HG02938 (cell line): ENCODE measurements at regions not wholly inside any gene's neighbourhood (a gene's known extent, or its start where the extent isn't known, plus 50 kb on each side); places are given as distances from the start of the nearest gene placed in this dataset.

Source experiments
- ATAC-seq: cut with Tn5 transposase; IDR thresholded peaks from one replicate; pipeline ENCODE4 v1.9.1; 2021; ENCODE audit warnings: mild to moderate bottlenecking, moderate library complexity; ENCODE audit not compliant: unreplicated experiment

DNA sequence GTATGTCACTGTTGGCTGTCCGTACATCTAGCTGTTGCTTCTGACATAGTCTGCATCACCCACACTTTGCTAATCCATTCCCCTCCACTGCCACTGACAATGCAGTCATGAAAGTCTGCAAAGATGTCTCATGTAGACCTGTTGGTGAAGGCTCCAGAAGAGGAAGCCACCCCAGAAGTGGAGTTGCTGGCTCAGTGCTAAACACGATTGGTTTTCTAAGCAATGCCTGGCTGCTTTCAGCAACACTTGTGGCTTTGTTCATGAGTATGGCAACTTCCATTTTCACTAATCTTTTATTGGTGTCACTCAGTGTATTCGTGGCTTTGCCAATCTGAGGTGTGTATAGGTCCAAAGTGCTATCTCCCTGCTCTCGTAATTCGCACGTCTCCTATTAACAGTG is 288.1 kb downstream of the GADD45G start:
- no peak for ATAC-seq

DNA sequence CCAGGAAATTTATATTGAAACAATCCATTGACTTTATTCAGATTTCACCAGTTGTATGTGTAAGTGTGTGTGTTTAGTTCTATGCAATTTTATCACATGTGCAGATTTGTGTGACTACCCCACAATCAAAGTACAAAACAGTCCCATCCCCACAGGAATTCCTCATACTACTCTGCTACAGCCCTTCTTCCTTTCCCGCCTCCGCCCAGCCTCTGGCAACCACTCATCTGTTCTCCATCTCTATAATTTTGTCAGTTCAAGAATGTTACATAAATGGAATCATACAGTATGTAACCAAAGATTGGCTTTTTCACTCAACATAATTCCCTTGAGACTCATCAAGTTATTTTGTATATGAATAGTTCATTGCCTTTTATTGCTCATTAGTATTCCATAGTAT is 289.1 kb downstream of the GADD45G start:
- no peak for ATAC-seq

DNA sequence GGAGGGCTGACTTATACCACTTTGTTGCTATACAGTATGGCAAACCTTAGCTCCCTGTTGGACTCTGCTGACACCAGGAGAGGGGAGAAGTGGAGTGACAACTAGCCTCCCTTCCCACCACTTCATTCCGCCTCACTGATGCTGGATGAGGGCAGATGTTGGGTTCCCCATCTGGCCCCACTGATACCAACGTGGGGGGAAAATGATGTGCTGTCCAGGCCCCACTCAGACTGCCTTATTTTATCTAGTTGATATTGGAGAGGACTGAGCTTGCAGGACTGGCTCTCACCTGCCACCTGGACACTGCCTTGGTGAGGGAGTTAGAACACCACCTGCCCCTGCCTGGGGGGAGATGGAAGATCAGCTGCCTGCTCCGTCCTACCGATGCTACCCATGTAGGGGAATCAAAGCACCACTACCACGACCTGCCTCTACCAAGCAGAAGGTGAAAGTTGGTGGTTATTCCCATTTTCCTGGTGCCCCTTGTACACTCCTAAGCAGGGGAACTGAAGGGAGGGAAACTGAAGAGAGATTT is 292.1 kb downstream of the GADD45G start:
- ATAC-seq, result no peak

DNA sequence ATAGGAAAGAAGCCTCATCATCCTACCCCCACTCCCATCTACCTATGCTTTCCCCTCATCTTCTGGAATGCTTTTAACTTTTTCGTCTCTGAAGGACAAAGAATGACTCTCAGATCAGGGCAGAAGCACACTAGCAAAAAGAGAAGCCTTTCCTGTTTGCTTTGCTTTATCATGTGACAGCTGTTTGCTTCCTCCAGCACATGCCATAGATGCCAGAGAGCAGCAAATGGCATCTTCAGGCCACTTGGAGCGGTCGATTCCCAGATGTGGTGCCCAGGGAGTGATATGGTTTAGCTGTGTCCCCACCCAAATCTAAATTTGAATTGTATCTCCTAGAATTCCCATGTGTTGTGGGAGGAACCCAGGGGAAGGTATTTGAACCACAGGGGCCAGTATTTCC is 294.8 kb downstream of the GADD45G start:
- ATAC-seq, result no peak

DNA sequence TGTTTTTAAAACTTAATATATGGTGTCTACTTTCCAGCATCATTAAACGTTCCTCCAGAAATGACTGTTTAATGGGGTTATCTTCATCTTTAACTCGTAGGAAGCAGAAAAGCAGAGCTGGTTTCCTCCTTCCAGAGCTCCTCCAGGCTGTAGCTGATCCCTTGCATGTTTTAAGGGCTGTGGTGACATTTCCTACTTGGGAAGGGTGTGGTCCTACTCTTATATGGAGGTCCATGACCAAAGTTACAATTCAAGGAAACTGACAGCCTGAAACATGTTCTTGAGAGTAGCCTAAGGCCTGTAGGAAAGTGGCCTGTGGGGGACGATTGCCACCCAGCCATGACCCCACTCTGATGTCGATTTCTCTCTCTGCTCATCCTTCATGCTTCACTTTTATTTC is 297.1 kb downstream of the GADD45G start:
- ATAC-seq, result no peak

DNA sequence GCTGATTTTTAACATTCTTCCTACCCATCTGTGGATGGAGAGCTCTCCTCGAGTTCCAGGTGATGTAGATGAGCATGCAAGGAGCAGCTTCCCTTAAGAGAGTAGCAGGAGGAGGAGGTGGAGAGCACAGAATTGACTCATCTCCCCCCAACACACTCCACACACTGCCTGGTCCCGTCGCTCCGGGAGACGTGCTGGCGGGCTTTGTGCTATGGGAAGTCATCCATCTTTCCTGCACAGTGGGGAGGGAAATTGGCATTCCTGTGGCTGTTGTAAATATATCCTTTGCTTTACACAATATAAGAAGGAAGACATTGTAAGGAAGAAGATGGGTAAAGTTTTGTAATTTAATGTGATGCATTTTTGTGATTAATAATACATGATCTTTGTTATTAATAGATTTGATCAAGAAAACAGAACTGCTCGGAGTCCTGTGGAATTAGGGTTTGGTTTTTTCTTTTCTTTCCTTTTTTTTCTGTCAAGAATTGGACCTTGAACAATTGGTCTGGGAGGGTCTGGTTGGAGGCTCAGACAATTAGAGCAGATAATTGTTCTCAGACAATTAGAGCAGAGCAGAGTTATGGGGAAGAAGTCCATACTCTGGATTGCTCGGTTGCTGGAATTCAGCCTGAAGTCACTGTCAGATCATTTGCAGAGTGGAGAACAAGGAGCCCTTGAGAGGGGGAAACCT is 297.8 kb downstream of the GADD45G start:
- ATAC-seq, result no peak

DNA sequence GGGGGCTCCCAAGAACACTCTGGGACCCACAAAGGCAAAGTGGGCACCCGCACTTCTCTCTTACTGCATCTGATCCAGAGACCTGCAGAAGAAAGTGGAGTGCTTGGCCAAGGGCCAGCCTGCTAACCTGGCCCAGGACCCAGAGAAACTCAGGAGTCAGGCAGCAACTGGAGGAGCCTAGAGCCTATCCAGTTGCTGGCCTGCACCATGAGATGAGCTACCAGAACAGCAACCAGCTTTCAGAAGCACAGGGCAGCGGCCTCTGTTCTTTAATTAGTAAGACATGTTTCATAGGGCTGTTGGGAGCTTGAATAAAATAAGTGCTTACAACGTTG is 298.3 kb downstream of the GADD45G start:
- no peak for ATAC-seq

DNA sequence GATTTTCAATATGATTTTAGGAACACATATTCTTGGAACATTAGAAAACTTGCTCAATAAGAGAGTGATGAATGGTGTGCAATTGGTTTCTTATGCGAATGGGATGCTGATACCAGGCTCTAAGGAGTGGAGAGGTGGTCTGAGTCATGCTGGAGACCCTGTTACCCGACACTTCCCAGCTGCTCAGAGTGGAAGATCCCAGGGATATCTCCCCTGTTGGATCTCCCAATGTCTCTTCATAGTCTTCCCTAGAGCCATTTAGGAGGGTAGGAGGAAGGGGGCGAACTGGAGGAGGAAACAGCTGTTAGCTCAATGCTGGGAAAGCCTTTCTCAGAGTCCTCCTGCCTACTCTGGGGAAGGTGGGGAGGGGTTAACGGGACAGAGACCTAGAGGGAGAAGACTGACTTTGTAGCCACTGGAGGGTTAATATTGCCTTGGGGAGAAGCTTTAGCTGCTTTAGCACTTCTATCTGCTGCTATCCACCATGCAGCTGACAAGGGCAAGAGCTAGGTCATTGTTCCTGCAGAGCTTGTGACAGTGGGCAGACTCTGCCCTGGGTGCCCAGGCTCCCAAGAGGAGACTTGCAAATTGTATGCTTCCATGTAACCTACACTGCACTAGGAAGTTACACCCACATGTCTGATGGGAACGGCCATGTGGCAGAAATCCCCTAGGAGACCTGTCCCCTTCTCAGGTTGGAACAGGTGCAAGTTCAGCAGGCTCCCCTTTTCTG is 301.0 kb downstream of the GADD45G start:
- ATAC-seq, result no peak

DNA sequence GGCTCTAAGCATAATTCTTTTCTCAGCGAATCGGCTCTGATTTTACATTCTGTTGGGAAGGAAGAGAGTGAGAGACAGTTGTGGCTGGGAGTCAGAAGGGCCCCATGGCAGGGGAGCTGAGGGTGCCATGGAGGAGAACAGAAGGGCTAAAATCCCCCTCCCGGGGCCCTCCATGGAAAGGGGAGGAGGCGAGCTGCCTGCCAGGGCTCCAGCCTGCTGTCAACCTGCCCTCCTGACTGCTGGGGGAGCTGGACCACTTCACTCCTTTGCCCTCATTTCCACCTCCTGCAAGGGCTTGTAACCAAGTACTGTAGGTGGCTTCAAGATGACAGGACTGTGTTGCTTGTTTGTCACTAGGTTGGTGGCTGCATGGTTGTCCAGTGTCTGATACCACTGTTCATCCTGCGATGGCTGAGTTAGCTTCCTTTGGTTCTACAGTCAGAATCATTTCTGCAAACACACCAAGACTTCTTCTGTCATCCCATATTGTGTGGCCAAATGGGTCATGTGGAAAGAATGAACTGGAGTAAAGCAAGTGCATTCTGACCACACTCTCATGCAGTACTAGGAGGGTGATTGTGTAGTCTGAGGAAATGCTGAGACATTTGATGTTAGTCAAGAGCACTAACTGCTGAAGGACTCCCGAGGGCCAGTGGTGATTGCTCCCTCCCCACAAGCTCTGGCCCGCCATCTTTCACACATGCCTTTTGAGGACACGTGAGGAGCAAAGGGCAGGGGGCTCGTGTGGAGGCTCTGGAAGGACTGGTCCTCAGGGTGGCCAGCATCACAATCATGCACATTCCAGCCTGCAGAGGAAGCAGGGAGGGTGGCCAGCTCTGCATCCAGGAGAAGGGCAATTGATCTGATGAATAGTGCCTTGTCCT is 307.2 kb downstream of the GADD45G start:
- ATAC-seq, result no peak

DNA sequence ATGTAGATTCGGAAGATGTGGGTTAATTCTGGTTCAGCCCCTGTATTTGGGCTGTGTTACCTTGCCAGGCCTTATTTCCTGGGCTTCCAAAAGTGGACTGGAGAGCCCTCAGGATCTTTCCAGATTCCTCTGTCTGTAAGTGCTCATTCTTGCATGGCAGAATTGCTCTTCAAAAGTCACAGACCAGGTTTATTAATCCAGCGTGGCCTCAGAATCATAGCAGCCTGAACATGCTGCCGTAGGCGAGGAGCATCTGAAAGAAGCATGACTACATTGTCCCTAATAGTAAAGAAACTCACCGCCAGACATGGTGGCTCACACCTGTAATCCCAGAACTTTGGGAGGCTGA is 307.8 kb downstream of the GADD45G start:
- no peak for ATAC-seq

DNA sequence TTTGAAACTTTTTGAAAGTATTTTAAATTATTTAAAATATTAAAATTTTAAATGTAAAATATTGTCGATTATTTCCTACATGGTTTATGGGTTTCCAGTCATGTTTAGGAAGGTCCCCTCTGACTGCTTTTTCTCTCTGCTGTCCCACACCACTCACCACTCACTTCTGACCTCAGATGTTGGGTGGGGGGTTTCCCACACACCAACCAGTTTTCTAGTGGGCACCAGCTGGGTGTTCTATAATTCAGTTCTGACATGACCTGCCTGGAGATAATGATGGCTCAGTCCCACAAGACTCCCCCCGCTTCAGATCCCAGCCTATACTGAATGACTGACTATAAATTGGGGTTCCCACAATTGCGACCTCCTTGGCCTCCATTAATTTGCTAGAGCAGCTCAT is 310.4 kb downstream of the GADD45G start:
- no peak for ATAC-seq

DNA sequence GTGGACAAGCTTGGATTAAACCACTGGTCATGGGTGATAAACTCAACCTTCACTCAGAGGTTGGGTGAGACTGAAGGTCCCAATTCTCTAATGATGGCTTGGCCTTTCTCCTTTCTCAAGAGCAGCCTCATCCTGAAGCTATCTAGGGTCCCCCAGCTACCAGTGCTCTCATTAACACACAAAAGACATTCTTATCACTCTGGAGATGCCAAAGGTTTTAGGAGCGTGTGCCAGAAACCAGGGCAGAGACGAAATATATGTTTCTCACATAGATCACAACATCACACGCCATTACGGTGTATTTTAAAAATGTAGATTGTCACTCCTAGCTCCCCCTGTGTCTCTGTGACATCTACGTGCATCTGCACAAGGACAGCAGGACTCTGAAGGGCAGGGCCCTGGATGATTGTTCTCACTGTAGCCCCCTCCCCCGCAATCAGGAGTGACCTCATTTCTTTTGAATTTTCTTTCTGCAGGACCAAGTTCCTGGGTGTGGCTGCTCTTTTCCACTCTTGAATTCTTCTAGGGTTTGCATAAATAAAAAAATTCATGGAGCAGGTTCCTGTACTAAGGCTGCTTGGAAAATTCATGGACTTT is 311.3 kb downstream of the GADD45G start:
- no peak for ATAC-seq

DNA sequence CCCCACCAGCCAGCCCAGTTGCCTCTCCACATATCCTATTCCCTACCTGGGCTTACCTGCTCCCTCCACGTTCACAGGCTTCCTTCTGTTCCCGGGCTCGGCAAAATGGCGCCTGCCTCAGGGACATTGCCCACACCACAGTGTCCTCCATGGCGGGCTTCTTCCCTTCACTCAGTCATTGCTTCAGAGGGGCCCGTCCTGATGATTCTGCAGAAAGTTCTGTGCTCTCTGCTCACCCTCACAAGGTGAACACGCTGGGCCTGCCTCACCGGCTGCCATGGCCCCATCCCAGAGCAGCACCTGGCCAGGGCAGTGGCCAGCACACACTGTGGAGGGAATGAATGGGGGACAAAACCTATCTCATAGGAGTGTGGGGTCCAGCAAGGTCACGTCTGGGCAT is 313.0 kb downstream of the GADD45G start:
- no peak for ATAC-seq

DNA sequence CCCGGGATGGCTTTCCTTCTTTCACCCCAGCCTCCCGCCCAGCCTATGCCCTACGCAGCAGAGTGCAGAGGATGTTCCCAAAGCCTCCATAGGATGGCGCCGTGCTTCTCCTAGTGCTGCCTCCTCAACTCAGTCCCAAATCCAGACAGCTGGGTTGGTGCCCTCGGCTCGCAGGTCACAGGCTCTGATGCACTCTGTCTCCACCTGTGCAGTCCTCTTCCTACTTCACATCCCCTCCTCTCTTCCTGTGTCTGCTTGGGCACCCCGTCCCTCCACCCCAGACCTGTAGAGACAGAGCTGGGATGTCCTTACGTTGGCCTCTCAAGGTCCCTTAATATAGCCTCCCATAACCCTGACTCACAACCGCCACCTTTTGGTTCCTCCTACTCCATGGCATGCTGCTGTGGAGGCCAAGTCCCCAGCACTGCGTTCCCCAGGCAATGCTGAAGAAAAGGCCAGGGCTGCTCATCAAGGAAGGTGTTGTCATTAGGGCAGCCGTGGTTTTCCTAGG is 314.4 kb downstream of the GADD45G start:
- ATAC-seq, result no peak

DNA sequence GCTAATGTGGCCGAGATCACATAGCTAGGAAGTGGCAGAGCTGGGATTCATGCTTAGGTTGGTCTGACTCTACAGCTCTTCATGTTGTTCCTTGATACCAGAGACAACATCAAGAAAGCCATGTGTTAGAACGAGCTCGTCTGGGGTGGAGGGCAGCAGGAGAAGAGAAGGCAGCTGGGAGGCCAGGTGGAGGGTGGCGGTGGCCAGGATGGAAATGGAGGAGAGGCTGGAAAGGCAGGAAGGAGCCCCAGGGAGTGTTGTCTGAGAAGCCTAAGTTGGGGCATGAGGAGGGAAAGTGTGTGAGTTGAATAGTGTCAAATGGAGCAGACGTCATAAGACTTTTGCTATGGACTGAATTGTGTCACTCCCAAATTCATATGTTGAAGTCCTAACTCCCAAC is 315.3 kb downstream of the GADD45G start:
- no peak for ATAC-seq

DNA sequence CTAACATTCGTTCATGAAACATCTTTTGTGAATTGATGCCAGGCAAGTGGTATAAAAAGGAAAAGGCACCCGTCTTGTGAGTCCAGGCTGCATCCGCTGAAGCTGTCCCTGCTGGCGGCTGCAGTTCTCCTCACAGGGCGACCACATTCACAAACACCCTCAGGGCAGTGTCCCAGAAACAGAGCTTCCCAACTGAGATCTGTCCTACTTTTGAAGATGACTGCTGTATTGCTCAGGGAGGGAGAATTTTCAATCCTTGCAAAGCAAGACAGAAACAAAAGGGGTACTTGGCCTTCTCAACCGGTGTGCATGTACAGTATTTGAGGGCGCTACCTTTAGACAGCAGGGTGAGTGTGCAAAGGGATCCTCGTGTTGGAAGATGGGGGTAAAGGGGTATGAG is 316.1 kb downstream of the GADD45G start:
- ATAC-seq, result no peak

DNA sequence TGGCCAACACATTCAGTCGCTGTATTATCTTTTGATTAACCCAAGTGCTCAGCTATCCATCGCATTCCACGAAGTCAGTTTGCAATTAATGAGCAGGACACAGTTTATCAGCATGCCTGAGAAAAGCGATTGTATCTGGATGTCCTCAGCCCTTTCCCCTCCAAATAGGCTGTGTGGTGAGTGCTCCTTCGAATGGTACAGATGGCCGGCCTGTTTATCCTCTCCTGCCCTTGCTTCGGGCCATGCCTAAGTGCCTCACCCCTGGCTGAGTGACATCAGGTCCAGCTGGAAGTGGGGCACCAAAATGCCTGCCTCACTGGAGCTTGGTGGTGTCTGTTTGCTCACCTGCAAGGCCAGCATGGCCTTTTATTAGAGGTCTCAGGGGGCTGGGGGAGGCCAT is 317.3 kb downstream of the GADD45G start:
- no peak for ATAC-seq

DNA sequence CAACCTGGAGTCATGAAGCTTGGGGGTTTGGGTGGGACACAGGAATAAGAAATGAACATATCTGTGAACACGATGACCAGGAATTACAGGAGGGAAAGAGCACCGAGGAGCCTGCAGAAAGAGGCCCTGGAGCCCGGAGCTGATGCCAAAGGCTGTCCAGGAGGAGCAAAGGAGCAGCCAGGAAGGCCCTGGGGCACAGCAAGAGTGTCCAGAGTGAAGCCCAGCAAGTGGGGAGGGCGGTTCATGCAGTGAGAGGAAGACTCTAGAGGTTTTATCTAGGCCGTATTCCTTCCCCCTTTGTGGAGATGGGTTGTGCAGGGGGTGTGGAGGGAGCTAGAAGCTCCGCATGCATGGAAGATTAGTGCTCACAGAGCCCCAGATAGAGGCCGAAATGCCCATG is 318.4 kb downstream of the GADD45G start:
- no peak for ATAC-seq

DNA sequence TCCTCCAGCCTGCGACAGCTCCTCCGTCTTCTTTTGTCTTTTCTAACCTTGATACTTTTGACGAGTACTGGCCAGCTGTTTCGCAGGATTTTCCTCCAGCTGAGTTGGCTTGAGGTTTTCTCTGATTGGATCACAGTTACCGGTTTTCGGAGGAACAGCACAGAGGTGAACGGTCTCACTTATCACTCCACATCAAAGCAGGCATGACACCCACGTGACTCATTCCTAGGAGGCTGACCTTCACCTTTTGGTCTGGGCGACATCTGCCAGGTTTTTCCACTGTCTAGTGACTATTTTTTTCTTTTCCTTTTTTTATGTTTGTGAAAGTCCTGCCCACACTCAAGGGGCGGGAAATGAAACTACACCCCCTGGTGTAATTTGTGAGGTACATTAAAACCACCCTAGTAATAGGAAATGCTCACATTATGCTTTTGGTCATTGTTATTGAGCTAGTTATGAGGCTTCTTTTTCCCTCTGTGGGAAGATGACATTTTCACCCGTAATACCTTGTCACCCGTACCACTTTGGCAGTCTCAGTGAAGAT is 319.2 kb downstream of the GADD45G start:
- no peak for ATAC-seq

DNA sequence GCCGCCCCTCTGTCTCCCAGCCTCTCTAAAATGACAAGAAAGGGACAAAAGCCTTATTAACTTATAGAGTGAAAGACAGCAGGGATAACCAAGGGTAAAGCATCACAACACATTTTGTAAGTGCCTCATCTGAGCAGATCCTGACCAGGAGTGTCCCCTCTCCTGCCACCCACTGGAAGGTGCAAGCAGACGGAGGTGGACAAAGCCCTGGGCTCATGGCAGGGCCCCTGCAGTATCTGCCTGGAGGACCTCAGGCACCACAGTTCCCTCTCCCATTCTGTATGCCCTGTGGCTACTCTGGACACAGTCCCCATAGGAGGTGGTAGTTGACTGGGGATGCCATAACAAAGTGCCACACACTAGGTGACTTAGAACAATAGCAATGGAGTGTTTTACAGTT is 319.8 kb downstream of the GADD45G start:
- ATAC-seq, result no peak

DNA sequence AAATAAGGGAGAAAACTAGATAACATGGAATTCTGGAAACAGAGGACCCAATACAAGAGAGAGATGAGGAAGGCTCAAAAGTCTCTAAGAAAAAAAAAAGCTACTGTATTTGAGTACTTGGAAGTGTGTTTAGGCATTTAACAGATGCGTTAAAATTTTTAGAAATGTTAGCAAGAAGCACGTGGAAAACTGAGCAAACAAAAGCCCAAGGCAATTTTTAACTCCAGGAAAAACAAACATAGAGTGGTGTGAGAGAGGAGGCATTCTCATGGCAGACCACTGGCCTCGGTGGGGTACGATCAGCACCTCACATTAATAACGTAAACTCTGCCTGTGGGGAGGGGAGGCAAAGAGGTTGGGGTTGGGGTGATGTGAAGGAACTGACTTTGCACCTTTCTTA is 321.4 kb downstream of the GADD45G start:
- no peak for ATAC-seq
